VCaP (cell line): ENCODE measurements at regions not wholly inside any gene's neighbourhood (a gene's known extent, or its start where the extent isn't known, plus 50 kb on each side); places are given as distances from the start of the nearest gene placed in this dataset.

Experiments
- H3K27ac ChIP-seq: fragments of 450-650 bp; 2 replicates; pipeline ENCODE4 v1.5.1; 2017
- CTCF ChIP-seq: fragments of 450-650 bp; conservative IDR thresholded peaks from 2 replicates; pipeline ENCODE4 v1.5.1; 2017; ENCODE audit warnings: mild to moderate bottlenecking, moderate library complexity

GRCh38 chr6:120606743-120607142 is 727.5 kb downstream of the TBC1D32 start:
- no peak for TF ChIP-seq CTCF
- no peak overlapping the region for H3K27ac ChIP-seq

GRCh38 chr6:120604510-120604909 is 729.8 kb downstream of the TBC1D32 start:
- no peak for TF ChIP-seq CTCF
- H3K27ac ChIP-seq: no peak overlapping the region

- H3K27ac ChIP-seq: no peak overlapping the region
- TF ChIP-seq CTCF: no peak
These were observed 743.7 kb downstream of the TBC1D32 start for GRCh38 chr6:120590611-120591010.

- TF ChIP-seq CTCF: no peak
These were observed 745.9 kb downstream of the TBC1D32 start for GRCh38 chr6:120588424-120588823.

DNA sequence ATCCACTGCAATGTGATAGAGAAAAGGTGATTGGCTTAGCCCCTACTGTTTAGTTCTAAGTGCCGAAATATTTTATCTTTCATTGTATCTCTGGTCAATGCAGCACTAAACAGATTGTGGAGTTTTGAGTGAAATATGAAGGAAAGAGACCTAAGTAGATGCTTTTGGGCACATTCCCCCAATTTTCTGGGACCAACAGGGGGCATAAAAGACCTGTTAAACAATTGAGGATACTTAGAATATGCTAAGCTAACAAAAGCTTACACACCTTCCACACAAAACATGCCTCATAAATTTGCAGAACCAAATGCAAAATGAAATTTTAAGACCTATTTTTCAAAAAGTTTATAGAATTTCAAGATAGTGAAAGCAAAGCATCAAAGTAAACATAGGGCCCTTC is 746.9 kb downstream of the TBC1D32 start:
- H3K27ac ChIP-seq: no peak overlapping the region
- no peak for TF ChIP-seq CTCF

More at GRCh38 chr6:120588424-120588823, 745.9 kb downstream of the TBC1D32 start:
- no peak overlapping the region for H3K27ac ChIP-seq

DNA sequence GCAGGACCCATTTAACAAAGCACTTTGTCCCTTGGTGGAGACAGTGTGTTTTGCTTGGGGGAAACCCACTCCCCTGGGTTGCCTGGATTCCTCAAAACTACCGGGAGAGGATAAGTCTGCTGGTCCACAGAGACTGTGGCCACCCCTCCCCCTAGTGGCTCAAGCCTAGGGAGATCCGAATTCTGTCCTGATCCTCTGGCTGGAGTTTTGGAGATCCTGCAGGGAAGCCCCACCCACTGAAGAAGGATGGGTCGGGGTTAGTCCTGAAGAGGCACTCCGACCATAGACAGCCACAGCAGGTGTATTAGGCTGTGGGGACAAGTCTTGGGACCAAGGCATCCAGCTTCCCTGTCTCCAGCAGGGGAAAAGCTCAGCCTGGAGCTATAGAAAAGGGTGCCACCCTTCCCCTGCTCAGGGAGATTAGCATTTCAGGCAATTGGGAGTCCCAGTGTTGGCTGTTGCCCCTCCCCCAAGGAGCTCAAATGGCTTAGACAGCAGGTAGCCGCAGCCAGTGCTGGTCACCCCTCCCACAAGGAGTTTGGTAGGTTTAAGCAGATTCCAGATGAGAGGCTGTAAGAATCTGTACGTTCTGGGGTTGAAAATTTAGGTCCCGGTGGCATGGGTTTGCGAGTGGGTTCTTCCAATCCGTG is 750.0 kb downstream of the TBC1D32 start:
- no peak overlapping the region for H3K27ac ChIP-seq
- TF ChIP-seq CTCF: no peak

- no peak for TF ChIP-seq CTCF
- no peak overlapping the region for H3K27ac ChIP-seq
These were observed 758.2 kb downstream of the TBC1D32 start for GRCh38 chr6:120576061-120576460.
